ENCODE measurements at regions not wholly inside any gene's neighbourhood (a gene's known extent, or its start where the extent isn't known, plus 50 kb on each side); places are given as distances from the start of the nearest gene placed in this dataset.
"Not testable (repeated sequence)": the region's sequence is repeated elsewhere in the genome, so short reads cannot be mapped to it uniquely, and the experiment has no call there.

- not testable (repeated sequence) for TF ChIP-seq POLR2AphosphoS5, CTCF (IDR thresholded peaks at IDR 0.05)
Observed at GRCh38 chr1:149157409-149157808, 54.1 kb upstream of the NBPF9 start.
